GM12865 (cell line): ENCODE measurements at regions not wholly inside any gene's neighbourhood (a gene's known extent, or its start where the extent isn't known, plus 50 kb on each side); places are given as distances from the start of the nearest gene placed in this dataset.

Experiments used
- DNase-seq: peaks from one replicate; pipeline ENCODE4 v3.0.0; 2010; ENCODE audit warnings: low read depth
- H3K4me3 ChIP-seq: 2 replicates; pipeline ENCODE4 v1.5.1; 2011; ENCODE audit warnings: mild to moderate bottlenecking, low read depth, low read length, control low read depth
- CTCF ChIP-seq: IDR thresholded peaks from 2 replicates; pipeline ENCODE4 v1.5.1; 2011; ENCODE audit warnings: low read length, control low read depth, low read depth, inconsistent platforms; ENCODE audit not compliant: insufficient read depth; ENCODE audit errors: missing control alignments

- TF ChIP-seq CTCF = no peak
- H3K4me3 ChIP-seq = no peak overlapping the region
- no peak for DNase-seq
Observed at GRCh38 chr9:80041821-80042220, 470.1 kb downstream of the TLE4 start.

- H3K4me3 ChIP-seq = no peak overlapping the region
- DNase-seq = no peak
- TF ChIP-seq CTCF = no peak
Observed at GRCh38 chr9:80040457-80040856, 468.7 kb downstream of the TLE4 start.

GRCh38 chr9:80030801-80031200, 459.0 kb downstream of the TLE4 start:
- no peak for TF ChIP-seq CTCF
- DNase-seq = no peak
- no peak overlapping the region for H3K4me3 ChIP-seq

- TF ChIP-seq CTCF = no peak
- H3K4me3 ChIP-seq = no peak overlapping the region
- no peak for DNase-seq
Observed at GRCh38 chr9:80028501-80028900, 456.7 kb downstream of the TLE4 start.

GRCh38 chr9:80025796-80026520, 454.2 kb downstream of the TLE4 start:
- H3K4me3 ChIP-seq = no peak overlapping the region
- no peak for DNase-seq
- no peak for TF ChIP-seq CTCF

GRCh38 chr9:80025131-80025530, 453.4 kb downstream of the TLE4 start:
- DNase-seq = no peak
- TF ChIP-seq CTCF = no peak
- no peak overlapping the region for H3K4me3 ChIP-seq

GRCh38 chr9:80020530-80020929, 448.8 kb downstream of the TLE4 start:
- TF ChIP-seq CTCF = no peak
- no peak overlapping the region for H3K4me3 ChIP-seq
- DNase-seq = peak; percentile 53
